GM19240 (cell line): ENCODE measurements at regions not wholly inside any gene's neighbourhood (a gene's known extent, or its start where the extent isn't known, plus 50 kb on each side); places are given as distances from the start of the nearest gene placed in this dataset.
"Not testable (repeated sequence)": the region's sequence is repeated elsewhere in the genome, so short reads cannot be mapped to it uniquely, and the experiment has no call there.

Experiments used
- DNase-seq: peaks from one replicate; pipeline ENCODE4 v3.0.0; 2011; ENCODE audit warnings: low spot score; ENCODE audit not compliant: insufficient read length

- DNase-seq = no peak
Measured at GRCh38 chrX:131826572-131826971, 196.5 kb upstream of the STK26 start.

GRCh38 chrX:131827935-131828334 is 195.2 kb upstream of the STK26 start:
- DNase-seq = no peak

- DNase-seq = no peak
Measured at GRCh38 chrX:131828482-131828881, 194.6 kb upstream of the STK26 start.

GRCh38 chrX:131830400-131831184 is 192.5 kb upstream of the STK26 start:
- no peak for DNase-seq

GRCh38 chrX:131831185-131831520 is 191.9 kb upstream of the STK26 start:
- no peak for DNase-seq

GRCh38 chrX:131836161-131836560 is 186.9 kb upstream of the STK26 start:
- no peak for DNase-seq

- DNase-seq = no peak
Measured at GRCh38 chrX:131837325-131837724, 185.8 kb upstream of the STK26 start.

- no peak for DNase-seq
Measured at GRCh38 chrX:131840799-131841495, 182.2 kb upstream of the STK26 start.

GRCh38 chrX:131841496-131842437 is 181.3 kb upstream of the STK26 start:
- DNase-seq = peak; percentile 29

GRCh38 chrX:131843987-131844386 is 179.1 kb upstream of the STK26 start:
- DNase-seq = no peak

GRCh38 chrX:131845201-131845600 is 177.9 kb upstream of the STK26 start:
- no peak for DNase-seq

GRCh38 chrX:131845771-131846170 is 177.3 kb upstream of the STK26 start:
- no peak for DNase-seq

- not testable (repeated sequence) for DNase-seq
Measured at GRCh38 chrX:131850964-131851363, 172.1 kb upstream of the STK26 start.

GRCh38 chrX:131853440-131853839 is 169.7 kb upstream of the STK26 start:
- DNase-seq = no peak

GRCh38 chrX:131854581-131854980 is 168.5 kb upstream of the STK26 start:
- DNase-seq = no peak

- DNase-seq = no peak
Measured at GRCh38 chrX:131861088-131861787, 161.9 kb upstream of the STK26 start.

- DNase-seq = no peak
Measured at GRCh38 chrX:131862321-131862720, 160.8 kb upstream of the STK26 start.

GRCh38 chrX:131869182-131869581 is 153.9 kb upstream of the STK26 start:
- DNase-seq = no peak

- DNase-seq = no peak
Measured at GRCh38 chrX:131874300-131874699, 148.8 kb upstream of the STK26 start.

- not testable (repeated sequence) for DNase-seq
Measured at GRCh38 chrX:131875827-131876226, 147.3 kb upstream of the STK26 start.

- DNase-seq = no peak
Measured at GRCh38 chrX:131881194-131881593, 141.9 kb upstream of the STK26 start.
